HCT116 (cell line): ENCODE measurements at regions not wholly inside any gene's neighbourhood (a gene's known extent, or its start where the extent isn't known, plus 50 kb on each side); places are given as distances from the start of the nearest gene placed in this dataset.

ENCODE experiments used
- ATAC-seq: fragments of 200-7000 bp; cut with Tn5 transposase; 2 replicates; pipeline ENCODE4 v1.9.1; 2020; ENCODE audit warnings: mild to moderate bottlenecking, moderate library complexity
- BruUV-seq: library from RNA; stranded (reverse); fragments of 400-500 nt; replicated peaks from 2 replicates; lab custom pipeline; 2021; lab: Mats Ljungman, UMichigan
- CTCF ChIA-PET: fragments of 300-600 bp; sonication (Branson Sonifier 250); formaldehyde crosslinking; loops from one replicate; lab custom pipeline; 2021; ENCODE audit warnings: antibody characterized with exemption; lab: Charles Lee
- POLR2A ChIA-PET: fragments of 300-600, 350-600 bp; sonication (Branson Sonifier 250); formaldehyde crosslinking; loops from one replicate; lab custom pipeline; 2021; ENCODE audit warnings: antibody characterized with exemption; lab: Charles Lee
- RAD21 ChIA-PET, 2 experiments: fragments of 300-600 bp; sonication (Branson Sonifier 250); formaldehyde crosslinking; loops; one replicate each; lab custom pipeline; 2023; ENCODE audit warnings: low total read pairs in 2 of 2; ENCODE audit not compliant: uncharacterized antibody in 2 of 2, unreplicated experiment in 2 of 2, low non-redundant PET in 1 of 2; lab: Charles Lee
- DNase-seq: peaks from one replicate; pipeline ENCODE4 v3.0.0-alpha.2; 2010; ENCODE audit warnings: low read depth, low spot score
- H2AFZ ChIP-seq: fragments of 200-600 bp; shearing (Covaris generic), sonication (generic); 2 replicates; pipeline ENCODE4 v1.6.1; 2017; ENCODE audit warnings: low read depth, mixed run types, mixed read lengths, antibody characterized with exemption, low read length; ENCODE audit not compliant: poor library complexity, severe bottlenecking
- H3K27ac ChIP-seq: 2 replicates; pipeline ENCODE4 v1.5.1; 2012; ENCODE audit warnings: low read depth, low read length
- H3K27me3 ChIP-seq: fragments of 200-600 bp; sonication (generic); 2 replicates; pipeline ENCODE4 v1.6.1; 2016; ENCODE audit warnings: mixed run types, low read length, mixed read lengths; ENCODE audit not compliant: insufficient read depth
- H3K36me3 ChIP-seq, 2 experiments: fragments of 200-500 bp in 1 of 2; fragments of 200-600 bp in 1 of 2; sonication (Bioruptor generic) in 1 of 2; sonication (generic) in 1 of 2; 2 replicates each; pipeline versions ENCODE4 v1.5.1 to v1.6.1; 2014 to 2016; ENCODE audit warnings: low read length in 2 of 2, inconsistent platforms in 1 of 2, mixed read lengths in 1 of 2, mixed run types in 1 of 2; ENCODE audit not compliant: insufficient read depth in 2 of 2, control insufficient read depth in 1 of 2
- H3K4me1 ChIP-seq, 2 experiments: fragments of 200-600 bp in 1 of 2; sonication (generic) in 1 of 2; 2 replicates each; pipeline versions ENCODE4 v1.5.1 to v1.6.1; 2012 to 2017; ENCODE audit warnings: low read length in 2 of 2, inconsistent platforms in 1 of 2, mild to moderate bottlenecking in 1 of 2, mixed read lengths in 1 of 2, mixed run types in 1 of 2, moderate library complexity in 1 of 2; ENCODE audit not compliant: insufficient read depth in 2 of 2, control insufficient read depth in 1 of 2
- H3K4me2 ChIP-seq: fragments of 200-600 bp; sonication (generic); 2 replicates; pipeline ENCODE4 v1.6.1; 2017; ENCODE audit warnings: mixed run types, low read length, mixed read lengths
- H3K4me3 ChIP-seq, 2 experiments: fragments of 200-600 bp in 1 of 2; sonication (generic) in 1 of 2; replicated peaks in 1 of 2; 2 replicates each; pipeline ENCODE4 v1.5.1; 2011 to 2016; ENCODE audit warnings: low read length in 2 of 2, control low read depth in 1 of 2, low read depth in 1 of 2, mild to moderate bottlenecking in 1 of 2, mixed read lengths in 1 of 2, mixed run types in 1 of 2
- H3K79me2 ChIP-seq: fragments of 200-600 bp; sonication (generic); 2 replicates; pipeline ENCODE4 v1.6.1; 2017; ENCODE audit warnings: mild to moderate bottlenecking, mixed run types, low read length, moderate library complexity, mixed read lengths; ENCODE audit not compliant: insufficient read depth
- H3K9ac ChIP-seq: fragments of 200-600 bp; sonication (generic); 2 replicates; pipeline ENCODE4 v1.6.1; 2016; ENCODE audit warnings: low read length, mixed read lengths
- H3K9me2 ChIP-seq: fragments of 200-600 bp; sonication (generic), shearing (Covaris generic); 2 replicates; pipeline ENCODE4 v1.6.1; 2017; ENCODE audit warnings: mixed run types, mild to moderate bottlenecking, moderate library complexity; ENCODE audit not compliant: insufficient read depth
- H3K9me3 ChIP-seq, 2 experiments: fragments of 200-500 bp in 1 of 2; fragments of 200-600 bp in 1 of 2; sonication (Bioruptor generic) in 1 of 2; sonication (generic) in 1 of 2; 2 replicates each; pipeline ENCODE4 v1.6.1; 2014 to 2017; ENCODE audit warnings: low read length in 2 of 2, mixed read lengths in 2 of 2, inconsistent platforms in 1 of 2, low read depth in 1 of 2, mild to moderate bottlenecking in 1 of 2, mixed run types in 1 of 2, moderate library complexity in 1 of 2; ENCODE audit not compliant: control insufficient read depth in 1 of 2, insufficient read depth in 1 of 2
- H4K20me1 ChIP-seq: fragments of 200-600 bp; sonication (generic), shearing (Covaris generic); 2 replicates; pipeline ENCODE4 v1.6.1; 2017; ENCODE audit warnings: mixed run types, mild to moderate bottlenecking, moderate library complexity; ENCODE audit not compliant: insufficient read depth
- CBX3 ChIP-seq: IDR thresholded peaks from 2 replicates; pipeline ENCODE4 v1.6.1; 2012; ENCODE audit warnings: low read depth
- CEBPB ChIP-seq: IDR thresholded peaks from 2 replicates; pipeline ENCODE4 v1.6.1; 2012; ENCODE audit warnings: low read depth
- EGR1 ChIP-seq: IDR thresholded peaks from 2 replicates; pipeline ENCODE4 v1.6.1; 2012; ENCODE audit warnings: low read depth
- EZH2phosphoT487 ChIP-seq: fragments of 200-600 bp; IDR thresholded peaks from 2 replicates; pipeline ENCODE4 v1.6.1; 2018; ENCODE audit warnings: antibody characterized with exemption, borderline replicate concordance
- JUND ChIP-seq: IDR thresholded peaks from 2 replicates; pipeline ENCODE4 v1.6.1; 2012
- POLR2A ChIP-seq: IDR thresholded peaks from 2 replicates; pipeline ENCODE4 v1.7.0; 2011; ENCODE audit warnings: borderline replicate concordance; ENCODE audit not compliant: insufficient read depth, insufficient read length; ENCODE audit errors: extremely low read depth
- SIN3A ChIP-seq: IDR thresholded peaks from 2 replicates; pipeline ENCODE4 v1.6.1; 2012; ENCODE audit warnings: low read depth
- ZNF274 ChIP-seq: fragments of 200-500 bp; sonication (Bioruptor generic); IDR thresholded peaks from 2 replicates; pipeline ENCODE4 v1.6.1; 2014; ENCODE audit warnings: mild to moderate bottlenecking, low read depth, low read length, inconsistent platforms
- intact Hi-C: fragments of 100-400 bp; cut with micrococcal nuclease; formaldehyde crosslinking; loops from 2 replicates; pipeline ENCODE4 v1.10.0; 2022
- TF ChIP-seq, protein P1 (sequence below): IDR thresholded peaks from 2 replicates; pipeline ENCODE4 v1.6.1; 2012
- TF ChIP-seq, protein P2 (sequence below): IDR thresholded peaks from 2 replicates; pipeline ENCODE4 v1.6.1; 2012
- TF ChIP-seq, protein P3 (sequence below), 3 experiments: fragments of 200-600 bp in 1 of 3; sonication (generic) in 1 of 3; IDR thresholded peaks in 2 of 3; conservative IDR thresholded peaks in 1 of 3; 2 replicates each; pipeline ENCODE4 v1.5.1; 2012 to 2017; ENCODE audit warnings: low read depth in 2 of 3, low read length in 2 of 3, antibody characterized with exemption in 1 of 3, borderline replicate concordance in 1 of 3, control low read depth in 1 of 3, mild to moderate bottlenecking in 1 of 3, mixed read lengths in 1 of 3, mixed run types in 1 of 3, moderate library complexity in 1 of 3; ENCODE audit not compliant: insufficient read depth in 1 of 3

DNA sequence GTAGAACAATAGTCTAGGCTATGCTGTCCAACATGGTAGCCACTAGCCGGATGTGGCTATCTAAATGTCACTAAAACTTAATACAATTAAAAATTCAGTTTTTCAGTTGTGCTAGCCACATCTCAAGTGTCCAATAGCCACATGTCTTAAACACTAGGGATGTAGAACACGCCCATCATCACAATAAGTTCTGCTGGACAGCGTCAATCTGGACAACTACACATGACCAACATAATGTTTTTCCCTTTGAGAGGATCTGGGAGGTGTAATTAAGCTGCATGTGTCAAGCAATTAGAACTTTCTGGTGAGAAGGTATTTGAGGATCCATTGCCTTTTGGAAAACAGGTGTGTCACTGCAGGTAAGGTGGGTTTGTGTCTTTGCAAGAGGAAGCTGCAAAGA, 424.6 kb upstream of the WWC1 start:
- no peak overlapping the region for H3K27ac ChIP-seq
- BruUV-seq, result no TSS peak
- RAD21 ChIA-PET, result no interaction called here
- no peaks in the 10 kb centered on the region for H4K20me1 ChIP-seq
- no peaks in the 10 kb centered on the region for H3K9me3 ChIP-seq
- POLR2A ChIA-PET, result no interaction called here
- H3K9ac ChIP-seq, result no peak overlapping the region
- CTCF ChIA-PET, result no interaction called here
- H2AFZ ChIP-seq, result no peak overlapping the region
- no peaks in the 10 kb centered on the region for H3K27me3 ChIP-seq
- no peak for TF ChIP-seq CEBPB
- no peaks in the 10 kb centered on the region for H3K36me3 ChIP-seq
- no peaks in the 10 kb centered on the region for H3K4me1 ChIP-seq
- H3K9me2 ChIP-seq, result no peaks in the 10 kb centered on the region
- H3K79me2 ChIP-seq, result no peaks in the 10 kb centered on the region
- DNase-seq (no peak), ATAC-seq (no peak)
- no peak overlapping the region for H3K4me3 ChIP-seq
- intact Hi-C loops, result no loop called here
- H3K4me2 ChIP-seq, result no peak overlapping the region

DNA sequence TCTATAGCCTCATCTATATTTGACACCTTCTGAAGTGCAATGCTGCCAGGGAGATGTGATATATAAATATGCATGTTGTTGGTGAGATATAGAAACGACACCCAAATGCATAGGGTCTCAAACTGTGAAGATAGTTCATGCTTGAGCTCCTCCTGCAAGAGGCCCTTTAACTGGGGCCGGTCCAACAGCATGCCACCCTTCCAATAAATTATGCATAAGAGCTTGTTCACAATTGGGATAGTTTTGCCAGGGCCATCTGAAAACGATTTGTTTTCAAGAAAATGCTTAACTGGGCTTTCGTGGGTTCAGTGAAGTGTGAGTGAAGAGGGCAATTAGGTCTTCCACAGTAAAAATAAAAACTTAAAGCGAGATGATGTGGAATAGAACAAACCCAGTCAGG, 424.2 kb upstream of the WWC1 start:
- Histone ChIP-seq H3K9me3 (no peaks in the 10 kb centered on the region), H3K9ac (no peak overlapping the region), H3K36me3 (no peaks in the 10 kb centered on the region), H2AFZ (no peak overlapping the region), H3K27me3 (no peaks in the 10 kb centered on the region), H3K9me2 (no peaks in the 10 kb centered on the region), H3K79me2 (no peaks in the 10 kb centered on the region), H3K4me1 (no peaks in the 10 kb centered on the region), H4K20me1 (no peaks in the 10 kb centered on the region), H3K27ac (no peak overlapping the region), H3K4me2 (no peak overlapping the region), H3K4me3 (no peak overlapping the region)
- ATAC-seq (no peak), DNase-seq (no peak)
- ChIA-PET POLR2A (no interaction called here), RAD21 (no interaction called here), CTCF (no interaction called here)
- BruUV-seq, result no TSS peak
- intact Hi-C loops, result no loop called here
- no peak for TF ChIP-seq CBX3
- no peak for TF ChIP-seq ZNF274
- TF ChIP-seq SIN3A, result no peak
- no peak for TF ChIP-seq JUND
- TF ChIP-seq, protein P1, sequence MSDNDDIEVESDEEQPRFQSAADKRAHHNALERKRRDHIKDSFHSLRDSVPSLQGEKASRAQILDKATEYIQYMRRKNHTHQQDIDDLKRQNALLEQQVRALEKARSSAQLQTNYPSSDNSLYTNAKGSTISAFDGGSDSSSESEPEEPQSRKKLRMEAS, result no peak
- TF ChIP-seq, protein P2, sequence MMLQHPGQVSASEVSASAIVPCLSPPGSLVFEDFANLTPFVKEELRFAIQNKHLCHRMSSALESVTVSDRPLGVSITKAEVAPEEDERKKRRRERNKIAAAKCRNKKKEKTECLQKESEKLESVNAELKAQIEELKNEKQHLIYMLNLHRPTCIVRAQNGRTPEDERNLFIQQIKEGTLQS, result no peak
- TF ChIP-seq EGR1, result no peak
- TF ChIP-seq, protein P3, sequence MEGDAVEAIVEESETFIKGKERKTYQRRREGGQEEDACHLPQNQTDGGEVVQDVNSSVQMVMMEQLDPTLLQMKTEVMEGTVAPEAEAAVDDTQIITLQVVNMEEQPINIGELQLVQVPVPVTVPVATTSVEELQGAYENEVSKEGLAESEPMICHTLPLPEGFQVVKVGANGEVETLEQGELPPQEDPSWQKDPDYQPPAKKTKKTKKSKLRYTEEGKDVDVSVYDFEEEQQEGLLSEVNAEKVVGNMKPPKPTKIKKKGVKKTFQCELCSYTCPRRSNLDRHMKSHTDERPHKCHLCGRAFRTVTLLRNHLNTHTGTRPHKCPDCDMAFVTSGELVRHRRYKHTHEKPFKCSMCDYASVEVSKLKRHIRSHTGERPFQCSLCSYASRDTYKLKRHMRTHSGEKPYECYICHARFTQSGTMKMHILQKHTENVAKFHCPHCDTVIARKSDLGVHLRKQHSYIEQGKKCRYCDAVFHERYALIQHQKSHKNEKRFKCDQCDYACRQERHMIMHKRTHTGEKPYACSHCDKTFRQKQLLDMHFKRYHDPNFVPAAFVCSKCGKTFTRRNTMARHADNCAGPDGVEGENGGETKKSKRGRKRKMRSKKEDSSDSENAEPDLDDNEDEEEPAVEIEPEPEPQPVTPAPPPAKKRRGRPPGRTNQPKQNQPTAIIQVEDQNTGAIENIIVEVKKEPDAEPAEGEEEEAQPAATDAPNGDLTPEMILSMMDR (IDR thresholded peaks at IDR 0.05 in 2 of 3, conservative IDR thresholded peaks at IDR 0.05 in 1 of 3; ENCODE audit: borderline replicate concordance in 1 of 3, insufficient read depth in 1 of 3, low read depth in 2 of 3, low read length in 2 of 3), result no peak
- no peak for TF ChIP-seq EZH2phosphoT487
- no peak for TF ChIP-seq POLR2A
